Mammary epithelial cell (primary cell): ENCODE measurements at regions not wholly inside any gene's neighbourhood (a gene's known extent, or its start where the extent isn't known, plus 50 kb on each side); places are given as distances from the start of the nearest gene placed in this dataset.

Experiments
- CTCF ChIP-seq, 2 donors: IDR thresholded peaks in 1 of 2; conservative IDR thresholded peaks in 1 of 2; 2 replicates each; pipeline ENCODE4 v1.5.1; 2011 to 2012; ENCODE audit warnings: inconsistent platforms in 2 of 2, low read length in 2 of 2, mild to moderate bottlenecking in 2 of 2, control low read depth in 1 of 2, low read depth in 1 of 2; ENCODE audit not compliant: insufficient read depth in 1 of 2; ENCODE audit errors: extremely low read depth in 1 of 2
- EZH2 ChIP-seq: IDR thresholded peaks from 2 replicates; pipeline ENCODE4 v1.6.1; 2012; ENCODE audit warnings: low read length, inconsistent platforms, borderline replicate concordance

- TF ChIP-seq CTCF (conservative IDR thresholded peaks at IDR 0.05 in 1 of 2, IDR thresholded peaks at IDR 0.05 in 1 of 2; ENCODE audit: extremely low read depth in 1 of 2, insufficient read depth in 1 of 2, low read depth in 1 of 2, low read length in 2 of 2): no peak
- TF ChIP-seq EZH2: no peak
Observed at GRCh38 chr1:60581455-60582220, 500.7 kb upstream of the NFIA start.
